MG63 (cell line): ENCODE measurements at regions not wholly inside any gene's neighbourhood (a gene's known extent, or its start where the extent isn't known, plus 50 kb on each side); places are given as distances from the start of the nearest gene placed in this dataset.

Source experiments
- DNase-seq: peaks from one replicate; pipeline ENCODE4 v3.0.0-alpha.2; 2020
- H3K27me3 ChIP-seq: fragments of 250-450 bp; sonication (Bioruptor Pico); 2 replicates; pipeline ENCODE4 v1.5.1; 2020; ENCODE audit warnings: mild to moderate bottlenecking, moderate library complexity
- H3K36me3 ChIP-seq: fragments of 250-450 bp; sonication (Bioruptor Pico); 2 replicates; pipeline ENCODE4 v1.5.1; 2020; ENCODE audit warnings: mild to moderate bottlenecking, moderate library complexity
- H3K4me3 ChIP-seq: fragments of 250-450 bp; sonication (Bioruptor Pico); 2 replicates; pipeline ENCODE4 v1.5.1; 2020; ENCODE audit warnings: mild to moderate bottlenecking, moderate library complexity
- H3K9me3 ChIP-seq: fragments of 250-450 bp; sonication (Bioruptor Pico); 2 replicates; pipeline ENCODE4 v1.5.1; 2020; ENCODE audit warnings: mild to moderate bottlenecking, moderate library complexity

- Histone ChIP-seq H3K9me3 (no peaks in the 10 kb centered on the region), H3K27me3 (peaks cover 14% of the 10 kb centered on the region; the same call in 1 of the 2 replicates), H3K36me3 (no peaks in the 10 kb centered on the region), H3K4me3 (no peak overlapping the region)
- DNase-seq, result no peak
Observed at GRCh38 chr5:155098433-155098832, 84.9 kb downstream of the KIF4B start.

- Histone ChIP-seq H3K4me3 (no peak overlapping the region), H3K36me3 (no peaks in the 10 kb centered on the region), H3K27me3 (peaks cover 21% of the 10 kb centered on the region), H3K9me3 (no peaks in the 10 kb centered on the region)
- DNase-seq, result no peak
Observed at GRCh38 chr5:155101697-155102096, 88.1 kb downstream of the KIF4B start.

- DNase-seq, result no peak
- Histone ChIP-seq H3K4me3 (no peak overlapping the region), H3K27me3 (peaks cover 27% of the 10 kb centered on the region), H3K9me3 (no peaks in the 10 kb centered on the region), H3K36me3 (no peaks in the 10 kb centered on the region)
Observed at GRCh38 chr5:155103146-155103545, 89.6 kb downstream of the KIF4B start.

GRCh38 chr5:155104441-155104840 is 90.9 kb downstream of the KIF4B start:
- no peaks in the 10 kb centered on the region for H3K36me3 ChIP-seq
- H3K9me3 ChIP-seq, result no peaks in the 10 kb centered on the region
- H3K4me3 ChIP-seq, result no peak overlapping the region
- H3K27me3 ChIP-seq, result peaks cover 21% of the 10 kb centered on the region
- no peak for DNase-seq

- DNase-seq, result no peak
Observed at GRCh38 chr5:155106221-155106620, 92.7 kb downstream of the KIF4B start.

GRCh38 chr5:155113888-155114287 is 100.3 kb downstream of the KIF4B start:
- peaks cover 2% of the 10 kb centered on the region; the same call in 1 of the 2 replicates for H3K9me3 ChIP-seq

More at GRCh38 chr5:155106221-155106620, 92.7 kb downstream of the KIF4B start:
- peaks cover 18% of the 10 kb centered on the region for H3K27me3 ChIP-seq
- H3K4me3 ChIP-seq, result no peak overlapping the region
- H3K36me3 ChIP-seq, result no peaks in the 10 kb centered on the region
- H3K9me3 ChIP-seq, result no peaks in the 10 kb centered on the region

GRCh38 chr5:155114655-155115054 is 101.1 kb downstream of the KIF4B start:
- peaks cover 2% of the 10 kb centered on the region; the same call in 1 of the 2 replicates for H3K9me3 ChIP-seq

More at GRCh38 chr5:155113888-155114287, 100.3 kb downstream of the KIF4B start:
- Histone ChIP-seq H3K36me3 (no peaks in the 10 kb centered on the region), H3K4me3 (no peak overlapping the region), H3K27me3 (peaks cover 9% of the 10 kb centered on the region; the same call in 1 of the 2 replicates)
- no peak for DNase-seq

GRCh38 chr5:155116456-155117251 is 103.1 kb downstream of the KIF4B start:
- no peak for DNase-seq
- peaks cover 2% of the 10 kb centered on the region; the same call in 1 of the 2 replicates for H3K9me3 ChIP-seq
- H3K27me3 ChIP-seq, result peaks cover 9% of the 10 kb centered on the region; the same call in 1 of the 2 replicates
- H3K36me3 ChIP-seq, result no peaks in the 10 kb centered on the region
- no peak overlapping the region for H3K4me3 ChIP-seq

More at GRCh38 chr5:155114655-155115054, 101.1 kb downstream of the KIF4B start:
- no peak for DNase-seq
- H3K27me3 ChIP-seq, result peaks cover 9% of the 10 kb centered on the region; the same call in 1 of the 2 replicates
- no peak overlapping the region for H3K4me3 ChIP-seq
- no peaks in the 10 kb centered on the region for H3K36me3 ChIP-seq

GRCh38 chr5:155125551-155126095 is 112.1 kb downstream of the KIF4B start:
- no peak for DNase-seq
- H3K27me3 ChIP-seq, result no peaks in the 10 kb centered on the region; the same call in 1 of the 2 replicates
- H3K9me3 ChIP-seq, result no peaks in the 10 kb centered on the region
- H3K4me3 ChIP-seq, result no peak overlapping the region
- H3K36me3 ChIP-seq, result no peaks in the 10 kb centered on the region

- DNase-seq, result no peak
- no peaks in the 10 kb centered on the region for H3K36me3 ChIP-seq
- H3K4me3 ChIP-seq, result no peak overlapping the region
- no peaks in the 10 kb centered on the region for H3K9me3 ChIP-seq
- H3K27me3 ChIP-seq, result no peaks in the 10 kb centered on the region; the same call in 1 of the 2 replicates
Observed at GRCh38 chr5:155126573-155126972, 113.0 kb downstream of the KIF4B start.

GRCh38 chr5:155127552-155127951 is 114.0 kb downstream of the KIF4B start:
- Histone ChIP-seq H3K27me3 (no peaks in the 10 kb centered on the region; the same call in none of the 2 replicates), H3K4me3 (no peak overlapping the region), H3K9me3 (no peaks in the 10 kb centered on the region), H3K36me3 (no peaks in the 10 kb centered on the region)
- no peak for DNase-seq

- H3K27me3 ChIP-seq, result no peaks in the 10 kb centered on the region; the same call in none of the 2 replicates
- no peaks in the 10 kb centered on the region for H3K9me3 ChIP-seq
- no peaks in the 10 kb centered on the region for H3K36me3 ChIP-seq
- peak; percentile 53 for DNase-seq
- no peak overlapping the region for H3K4me3 ChIP-seq
Observed at GRCh38 chr5:155128786-155129512, 115.4 kb downstream of the KIF4B start.

- H3K4me3 ChIP-seq, result no peak overlapping the region
- no peaks in the 10 kb centered on the region for H3K36me3 ChIP-seq
- H3K9me3 ChIP-seq, result no peaks in the 10 kb centered on the region
- no peak for DNase-seq
- H3K27me3 ChIP-seq, result no peaks in the 10 kb centered on the region; the same call in none of the 2 replicates
Observed at GRCh38 chr5:155129513-155129880, 115.9 kb downstream of the KIF4B start.

GRCh38 chr5:155134130-155134529 is 120.6 kb downstream of the KIF4B start:
- DNase-seq, result no peak
- no peaks in the 10 kb centered on the region for H3K9me3 ChIP-seq
- peaks cover 2% of the 10 kb centered on the region; the same call in 1 of the 2 replicates for H3K27me3 ChIP-seq
- H3K36me3 ChIP-seq, result no peaks in the 10 kb centered on the region
- H3K4me3 ChIP-seq, result no peak overlapping the region

- no peaks in the 10 kb centered on the region for H3K36me3 ChIP-seq
- no peaks in the 10 kb centered on the region for H3K9me3 ChIP-seq
- H3K4me3 ChIP-seq, result no peak overlapping the region
- H3K27me3 ChIP-seq, result peaks cover 2% of the 10 kb centered on the region; the same call in 1 of the 2 replicates
- DNase-seq, result no peak
Observed at GRCh38 chr5:155136216-155136850, 122.8 kb downstream of the KIF4B start.

GRCh38 chr5:155137683-155138082 is 124.1 kb downstream of the KIF4B start:
- Histone ChIP-seq H3K27me3 (0 out of 2 replicates have a peak, but pooled peaks cover 2% of the 10 kb centered on the region), H3K36me3 (no peaks in the 10 kb centered on the region), H3K9me3 (no peaks in the 10 kb centered on the region), H3K4me3 (no peak overlapping the region)
- DNase-seq, result no peak
